Tibial artery (tissue), 4 donors: ENCODE measurements at regions not wholly inside any gene's neighbourhood (a gene's known extent, or its start where the extent isn't known, plus 50 kb on each side); places are given as distances from the start of the nearest gene placed in this dataset.

Experiments used
- DNase-seq, 2 donors: peaks; one replicate each; pipeline ENCODE4 v3.0.0-alpha.2; 2019
- H3K27ac ChIP-seq, 2 donors: fragments of 200-600 bp; sonication (generic) in 1 of 2; 1 replicate in 1 of 2; 2 replicates in 1 of 2; pipeline ENCODE4 v1.5.1; 2018 to 2019; ENCODE audit warnings: mild to moderate bottlenecking in 1 of 2
- H3K27me3 ChIP-seq, 2 donors: fragments of 200-600 bp; sonication (generic) in 1 of 2; one replicate each; pipeline versions ENCODE4 v1.5.1 to v1.6.0; 2016 to 2019
- H3K36me3 ChIP-seq, 3 donors: fragments of 200-600 bp; sonication (generic) in 2 of 3; one replicate each; pipeline ENCODE4 v1.5.1; 2016 to 2019; ENCODE audit warnings: mild to moderate bottlenecking in 2 of 3
- H3K4me1 ChIP-seq, 4 donors: fragments of 200-600 bp; sonication (generic) in 2 of 4; 1 replicate in 3 of 4; 2 replicates in 1 of 4; pipeline ENCODE4 v1.5.1; 2016 to 2019
- H3K4me3 ChIP-seq, 2 donors: fragments of 200-600 bp; sonication (generic) in 1 of 2; 1 replicate in 1 of 2; 2 replicates in 1 of 2; pipeline ENCODE4 v1.5.1; 2018 to 2019; ENCODE audit warnings: mild to moderate bottlenecking in 2 of 2
- H3K9me3 ChIP-seq, 3 donors: fragments of 200-600 bp; sonication (generic) in 1 of 3; one replicate each; pipeline ENCODE4 v1.5.1; 2016 to 2019
- CTCF ChIP-seq, 2 experiments: fragments of 200-600 bp in 1 of 2; fragments of 450-650 bp in 1 of 2; IDR thresholded peaks; one replicate each; pipeline ENCODE4 v1.5.1; 2017 to 2019; ENCODE audit warnings: antibody characterized with exemption in 2 of 2, mild to moderate bottlenecking in 1 of 2, moderate library complexity in 1 of 2
- intact Hi-C: fragments of 100-400 bp; cut with DNase I; formaldehyde crosslinking; loops from one replicate; pipeline ENCODE4 v1.15.0; 2023; ENCODE audit warnings: low total_unique reads

GRCh38 chr2:125264453-125264852 lies 1239.4 kb downstream of the CNTNAP5 start:
- DNase-seq = no peak
- intact Hi-C loops = no loop called here
- Histone ChIP-seq H3K4me1 (no peaks in the 10 kb centered on the region), H3K9me3 (no peaks in the 10 kb centered on the region), H3K36me3 (no peaks in the 10 kb centered on the region), H3K27ac (no peak overlapping the region), H3K27me3 (no peaks in the 10 kb centered on the region), H3K4me3 (no peak overlapping the region)
- no peak for TF ChIP-seq CTCF (IDR thresholded peaks at IDR 0.05)

GRCh38 chr2:125267683-125268082 lies 1242.6 kb downstream of the CNTNAP5 start:
- no peaks in the 10 kb centered on the region for H3K36me3 ChIP-seq
- H3K27ac ChIP-seq = no peak overlapping the region
- intact Hi-C loops = no loop called here
- no peak overlapping the region for H3K4me3 ChIP-seq
- TF ChIP-seq CTCF (IDR thresholded peaks at IDR 0.05) = no peak
- no peak for DNase-seq
- no peaks in the 10 kb centered on the region for H3K27me3 ChIP-seq
- no peaks in the 10 kb centered on the region for H3K9me3 ChIP-seq
- no peaks in the 10 kb centered on the region for H3K4me1 ChIP-seq

GRCh38 chr2:125272651-125273050 lies 1247.6 kb downstream of the CNTNAP5 start:
- Histone ChIP-seq H3K36me3 (no peaks in the 10 kb centered on the region), H3K9me3 (no peaks in the 10 kb centered on the region), H3K27me3 (no peaks in the 10 kb centered on the region), H3K4me1 (no peaks in the 10 kb centered on the region), H3K27ac (no peak overlapping the region), H3K4me3 (no peak overlapping the region)
- intact Hi-C loops = no loop called here
- no peak for TF ChIP-seq CTCF (IDR thresholded peaks at IDR 0.05)
- no peak for DNase-seq

DNA sequence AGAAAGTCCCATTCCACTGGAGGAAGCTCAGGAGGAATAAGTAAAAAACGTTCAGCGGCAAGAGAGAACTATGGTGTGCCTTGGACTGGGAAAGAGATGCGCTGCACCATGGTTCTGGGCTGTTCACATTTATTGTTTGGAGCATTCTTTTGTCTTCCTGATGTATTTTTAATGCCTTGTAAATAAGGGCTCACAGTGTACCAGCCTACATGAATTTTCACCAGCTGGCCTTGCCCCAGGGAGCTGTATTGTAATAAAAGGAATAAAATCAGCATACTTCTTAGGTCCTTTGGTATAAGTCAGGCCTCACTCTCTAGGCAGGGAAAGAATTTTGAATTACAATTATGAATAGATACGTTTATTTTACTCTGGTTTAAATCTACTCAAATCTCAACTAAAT lies 1249.6 kb downstream of the CNTNAP5 start:
- no peak for DNase-seq
- no peaks in the 10 kb centered on the region for H3K4me1 ChIP-seq
- H3K9me3 ChIP-seq = no peaks in the 10 kb centered on the region
- no peak overlapping the region for H3K4me3 ChIP-seq
- intact Hi-C loops = no loop called here
- TF ChIP-seq CTCF (IDR thresholded peaks at IDR 0.05) = no peak
- no peaks in the 10 kb centered on the region for H3K27me3 ChIP-seq
- no peaks in the 10 kb centered on the region for H3K36me3 ChIP-seq
- H3K27ac ChIP-seq = no peak overlapping the region

DNA sequence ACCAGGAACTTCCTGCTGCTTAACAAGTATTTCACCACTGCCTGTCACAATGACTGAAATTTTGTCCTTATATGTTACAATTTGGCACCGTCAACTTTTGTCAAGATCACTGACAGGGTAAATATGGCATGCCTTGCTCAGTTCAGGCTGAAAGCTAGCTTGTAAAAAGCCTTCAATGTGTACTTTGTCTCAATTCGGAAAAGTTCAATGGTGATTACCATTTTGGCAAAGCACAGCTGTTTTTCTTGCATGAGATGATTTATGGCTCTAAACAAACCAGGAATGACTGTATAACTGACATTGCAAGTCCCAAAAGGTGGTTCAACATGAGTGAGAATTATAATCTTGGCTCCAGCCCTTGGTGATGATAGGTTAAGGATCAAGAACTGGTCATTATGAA lies 1255.2 kb downstream of the CNTNAP5 start:
- TF ChIP-seq CTCF (IDR thresholded peaks at IDR 0.05) = no peak
- no peaks in the 10 kb centered on the region for H3K9me3 ChIP-seq
- no peak for DNase-seq

GRCh38 chr2:125281242-125281641 lies 1256.2 kb downstream of the CNTNAP5 start:
- Histone ChIP-seq H3K27ac (no peak overlapping the region), H3K27me3 (no peaks in the 10 kb centered on the region), H3K4me3 (no peak overlapping the region), H3K4me1 (no peaks in the 10 kb centered on the region), H3K9me3 (no peaks in the 10 kb centered on the region), H3K36me3 (no peaks in the 10 kb centered on the region)
- DNase-seq = no peak
- no peak for TF ChIP-seq CTCF (IDR thresholded peaks at IDR 0.05)
- intact Hi-C loops = no loop called here

More for the DNA sequence above, 1255.2 kb downstream of the CNTNAP5 start:
- intact Hi-C loops = no loop called here
- Histone ChIP-seq H3K27ac (no peak overlapping the region), H3K27me3 (no peaks in the 10 kb centered on the region), H3K4me3 (no peak overlapping the region), H3K4me1 (no peaks in the 10 kb centered on the region), H3K36me3 (no peaks in the 10 kb centered on the region)
